Epithelial cell of proximal tubule (primary cell): ENCODE measurements at regions not wholly inside any gene's neighbourhood (a gene's known extent, or its start where the extent isn't known, plus 50 kb on each side); places are given as distances from the start of the nearest gene placed in this dataset.

ENCODE experiments used
- DNase-seq: peaks from one replicate; pipeline ENCODE4 v3.0.0-alpha.2; 2011; ENCODE audit warnings: low read depth
- H3K4me3 ChIP-seq: 2 replicates; pipeline ENCODE4 v1.5.1; 2011; ENCODE audit warnings: low read depth, mild to moderate bottlenecking, low read length
- TF ChIP-seq, protein P1 (sequence below): conservative IDR thresholded peaks from 2 replicates; pipeline ENCODE4 v1.5.1; 2012; ENCODE audit warnings: low read depth, mild to moderate bottlenecking, low read length

DNA sequence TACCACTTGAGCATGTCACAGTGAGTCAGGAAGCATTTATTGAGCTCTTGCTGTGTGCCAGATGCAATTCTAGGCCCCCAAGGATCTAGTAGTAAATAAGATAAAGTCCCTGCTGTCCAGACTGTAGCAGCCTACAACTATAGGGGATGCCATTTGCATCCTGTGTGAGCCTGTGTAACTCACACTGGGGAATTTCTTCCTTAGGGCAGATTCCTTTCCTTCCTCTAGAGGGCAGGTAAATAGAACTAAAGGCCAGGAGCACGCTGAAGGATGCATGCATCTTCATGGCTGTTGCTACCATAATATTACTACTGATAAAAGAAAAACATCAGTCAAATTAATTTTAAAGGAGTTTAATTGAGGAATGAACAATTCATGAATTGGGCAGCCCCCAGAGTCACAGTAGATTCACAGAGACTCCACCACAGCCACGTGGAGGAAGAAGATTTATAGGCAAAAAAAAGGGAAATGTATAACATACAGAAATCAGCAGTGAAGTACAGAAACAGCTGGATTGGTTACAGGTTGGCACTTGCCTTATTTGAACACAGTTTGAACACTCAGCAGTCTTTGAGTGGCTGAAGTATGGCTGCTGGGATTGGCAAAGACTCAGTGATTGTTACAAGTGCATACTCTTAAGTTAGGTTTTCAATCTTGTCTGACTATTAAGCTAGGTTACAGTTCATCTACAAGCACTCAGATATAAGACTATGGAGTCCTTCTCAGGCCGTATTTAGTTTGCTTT is 98.9 kb downstream of the ACTL7B start:
- DNase-seq: no peak
- no peak overlapping the region for H3K4me3 ChIP-seq
- TF ChIP-seq, protein P1, sequence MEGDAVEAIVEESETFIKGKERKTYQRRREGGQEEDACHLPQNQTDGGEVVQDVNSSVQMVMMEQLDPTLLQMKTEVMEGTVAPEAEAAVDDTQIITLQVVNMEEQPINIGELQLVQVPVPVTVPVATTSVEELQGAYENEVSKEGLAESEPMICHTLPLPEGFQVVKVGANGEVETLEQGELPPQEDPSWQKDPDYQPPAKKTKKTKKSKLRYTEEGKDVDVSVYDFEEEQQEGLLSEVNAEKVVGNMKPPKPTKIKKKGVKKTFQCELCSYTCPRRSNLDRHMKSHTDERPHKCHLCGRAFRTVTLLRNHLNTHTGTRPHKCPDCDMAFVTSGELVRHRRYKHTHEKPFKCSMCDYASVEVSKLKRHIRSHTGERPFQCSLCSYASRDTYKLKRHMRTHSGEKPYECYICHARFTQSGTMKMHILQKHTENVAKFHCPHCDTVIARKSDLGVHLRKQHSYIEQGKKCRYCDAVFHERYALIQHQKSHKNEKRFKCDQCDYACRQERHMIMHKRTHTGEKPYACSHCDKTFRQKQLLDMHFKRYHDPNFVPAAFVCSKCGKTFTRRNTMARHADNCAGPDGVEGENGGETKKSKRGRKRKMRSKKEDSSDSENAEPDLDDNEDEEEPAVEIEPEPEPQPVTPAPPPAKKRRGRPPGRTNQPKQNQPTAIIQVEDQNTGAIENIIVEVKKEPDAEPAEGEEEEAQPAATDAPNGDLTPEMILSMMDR: peak; percentile 54

DNA sequence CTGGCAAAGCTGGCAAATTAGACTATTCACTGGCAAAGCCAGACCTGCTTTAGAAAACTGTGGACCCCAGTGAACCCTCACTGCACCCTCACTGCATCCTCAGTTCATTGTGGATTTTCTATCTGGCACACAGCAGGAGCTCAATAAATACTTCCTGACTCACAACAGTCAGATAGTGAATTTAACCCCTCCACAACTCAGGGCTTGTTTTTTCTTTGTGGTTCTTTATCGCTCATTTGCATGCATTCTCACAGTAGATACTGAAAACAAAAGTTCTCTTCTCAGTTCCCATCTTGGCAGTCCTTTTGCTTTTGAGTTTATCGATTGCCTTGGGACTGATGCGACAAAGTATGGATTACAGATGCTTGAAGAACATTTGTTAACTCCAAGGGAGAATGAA is 99.8 kb downstream of the ACTL7B start:
- H3K4me3 ChIP-seq: no peak overlapping the region
- DNase-seq: no peak
- TF ChIP-seq, protein P1: no peak

GRCh38 chr9:108751369-108751768 is 104.4 kb downstream of the ACTL7B start:
- no peak overlapping the region for H3K4me3 ChIP-seq
- no peak for DNase-seq
- TF ChIP-seq, protein P1: no peak

- no peak for DNase-seq
- TF ChIP-seq, protein P1: no peak
- no peak overlapping the region for H3K4me3 ChIP-seq
Measured at GRCh38 chr9:108750661-108751215, 105.0 kb downstream of the ACTL7B start.

DNA sequence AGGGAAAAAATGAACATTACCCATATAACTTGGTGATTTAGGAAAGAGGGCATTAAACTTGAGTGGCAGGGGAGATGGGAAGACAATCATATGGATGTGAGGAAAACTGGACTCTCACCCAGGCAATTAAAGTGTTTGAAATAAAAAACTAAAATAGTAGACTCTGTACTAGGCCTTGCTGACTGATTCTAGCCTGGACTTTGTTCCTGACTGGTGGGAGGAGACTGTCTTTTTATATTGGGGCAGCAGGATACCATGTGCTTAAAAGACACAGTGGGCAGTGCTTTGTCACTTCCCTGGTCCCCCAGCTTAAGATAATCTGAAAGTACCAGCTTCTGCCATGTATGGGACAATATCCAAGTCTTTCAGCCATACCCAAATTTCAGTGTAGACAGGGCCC is 107.0 kb downstream of the ACTL7B start:
- no peak for DNase-seq
- no peak overlapping the region for H3K4me3 ChIP-seq
- TF ChIP-seq, protein P1: no peak

DNA sequence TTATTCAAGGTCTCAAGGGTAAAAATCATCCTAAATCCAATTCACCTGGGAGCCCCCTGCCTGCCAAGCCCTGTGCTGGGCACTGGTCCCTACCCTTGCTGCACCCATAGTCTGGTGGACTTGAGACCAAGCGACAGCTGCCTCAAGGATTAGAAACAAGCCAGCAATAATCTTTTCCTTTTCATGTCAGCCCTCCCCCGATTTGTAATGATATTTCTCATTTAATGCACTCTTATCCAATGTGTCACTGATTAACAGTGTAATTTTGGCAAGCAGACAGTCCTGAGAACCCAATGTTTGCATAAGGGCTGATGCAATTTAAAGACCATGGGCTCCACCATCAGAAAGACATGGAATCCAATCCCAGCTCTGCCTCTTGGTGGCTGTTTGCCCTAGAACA is 108.9 kb downstream of the ACTL7B start:
- TF ChIP-seq, protein P1: no peak
- H3K4me3 ChIP-seq: no peak overlapping the region
- DNase-seq: peak; percentile 4

DNA sequence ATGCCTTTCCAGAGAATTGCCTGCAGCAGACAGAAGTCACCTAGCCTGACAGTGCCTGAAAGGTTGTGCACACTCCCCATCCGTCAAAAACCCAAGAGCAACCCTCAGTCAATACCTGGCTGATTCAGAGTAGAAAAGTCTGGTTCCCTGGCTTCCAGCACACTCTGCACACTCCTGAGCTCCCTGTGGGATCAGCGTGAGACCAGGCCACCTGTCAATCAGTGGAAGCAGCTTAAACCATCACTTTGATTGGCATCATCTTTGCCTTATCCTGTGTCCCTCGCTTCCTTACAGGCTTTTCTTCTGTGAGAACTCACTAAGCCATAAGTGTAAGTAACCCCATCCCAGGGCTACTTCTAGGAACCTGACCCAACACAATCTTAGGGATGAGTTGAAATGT is 109.8 kb downstream of the ACTL7B start:
- TF ChIP-seq, protein P1: no peak
- no peak overlapping the region for H3K4me3 ChIP-seq
- DNase-seq: no peak
